Activated naive CD4-positive, alpha-beta T cell treated with Interleukin-2 at 50 U/mL for 16 hours (primary cell): ENCODE measurements at regions not wholly inside any gene's neighbourhood (a gene's known extent, or its start where the extent isn't known, plus 50 kb on each side); places are given as distances from the start of the nearest gene placed in this dataset.

Experiments used
- DNase-seq: peaks from one replicate; pipeline ENCODE4 v3.0.0-alpha.2; 2020

DNA sequence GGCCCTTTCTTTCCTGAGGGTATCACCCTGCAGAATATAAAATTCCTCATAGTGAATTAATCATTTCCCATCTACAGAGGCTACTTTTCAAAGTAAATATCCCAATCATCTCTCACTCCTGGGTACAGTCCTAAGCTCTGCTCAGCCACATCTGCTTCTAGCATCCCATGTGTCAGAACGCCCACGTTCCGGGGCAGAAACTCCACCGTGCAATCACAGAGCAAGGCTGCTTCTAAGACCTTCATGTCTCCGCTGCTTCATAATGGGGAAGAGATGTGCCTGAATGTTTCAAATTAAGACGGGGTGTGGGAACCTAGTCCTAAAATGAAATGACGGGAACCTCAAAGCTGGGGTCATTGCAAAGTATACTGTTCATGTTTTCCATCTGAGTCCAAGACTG lies 208.8 kb upstream of the GMDS start:
- no peak for DNase-seq

DNA sequence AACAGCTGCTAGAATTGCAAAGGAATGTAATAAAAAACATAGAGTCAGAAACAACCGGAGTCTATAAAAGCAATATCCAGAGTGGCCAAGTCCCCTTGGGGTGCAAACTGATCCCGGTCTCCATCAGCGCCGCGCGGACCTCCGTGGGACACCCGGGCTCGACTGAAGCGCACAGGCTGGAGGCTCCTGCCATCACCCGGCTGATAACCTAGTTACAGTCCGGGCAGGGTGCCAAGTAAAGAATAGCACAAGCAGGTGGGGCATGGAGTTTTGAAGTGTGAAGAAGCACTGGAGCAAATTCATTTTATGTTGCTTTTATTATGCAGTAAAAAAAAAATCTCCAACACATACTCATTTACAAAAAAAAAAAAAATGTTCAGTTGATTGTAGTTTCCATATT lies 205.1 kb upstream of the GMDS start:
- DNase-seq: no peak

DNA sequence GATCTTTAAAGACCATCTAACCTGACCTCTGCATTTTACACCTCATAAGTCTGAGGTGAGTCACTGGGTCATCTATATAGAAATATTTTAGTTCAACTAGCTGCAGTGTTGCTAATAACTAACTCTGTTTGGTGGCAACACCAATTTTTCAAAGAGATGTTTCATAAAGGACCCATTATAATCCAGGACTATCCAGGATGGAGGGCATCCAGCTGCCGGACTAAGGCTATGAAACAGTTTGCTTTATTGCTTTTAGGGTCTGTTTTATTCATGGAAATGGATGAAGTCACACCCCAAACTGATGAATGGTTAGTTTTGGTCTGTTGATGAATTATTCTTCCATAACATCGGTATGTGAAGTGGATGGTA lies 204.2 kb upstream of the GMDS start:
- no peak for DNase-seq

GRCh38 chr6:2448826-2449571 lies 203.6 kb upstream of the GMDS start:
- no peak for DNase-seq

GRCh38 chr6:2447931-2448330 lies 202.5 kb upstream of the GMDS start:
- DNase-seq: no peak

- no peak for DNase-seq
Measured at GRCh38 chr6:2447318-2447920, 202.0 kb upstream of the GMDS start.

DNA sequence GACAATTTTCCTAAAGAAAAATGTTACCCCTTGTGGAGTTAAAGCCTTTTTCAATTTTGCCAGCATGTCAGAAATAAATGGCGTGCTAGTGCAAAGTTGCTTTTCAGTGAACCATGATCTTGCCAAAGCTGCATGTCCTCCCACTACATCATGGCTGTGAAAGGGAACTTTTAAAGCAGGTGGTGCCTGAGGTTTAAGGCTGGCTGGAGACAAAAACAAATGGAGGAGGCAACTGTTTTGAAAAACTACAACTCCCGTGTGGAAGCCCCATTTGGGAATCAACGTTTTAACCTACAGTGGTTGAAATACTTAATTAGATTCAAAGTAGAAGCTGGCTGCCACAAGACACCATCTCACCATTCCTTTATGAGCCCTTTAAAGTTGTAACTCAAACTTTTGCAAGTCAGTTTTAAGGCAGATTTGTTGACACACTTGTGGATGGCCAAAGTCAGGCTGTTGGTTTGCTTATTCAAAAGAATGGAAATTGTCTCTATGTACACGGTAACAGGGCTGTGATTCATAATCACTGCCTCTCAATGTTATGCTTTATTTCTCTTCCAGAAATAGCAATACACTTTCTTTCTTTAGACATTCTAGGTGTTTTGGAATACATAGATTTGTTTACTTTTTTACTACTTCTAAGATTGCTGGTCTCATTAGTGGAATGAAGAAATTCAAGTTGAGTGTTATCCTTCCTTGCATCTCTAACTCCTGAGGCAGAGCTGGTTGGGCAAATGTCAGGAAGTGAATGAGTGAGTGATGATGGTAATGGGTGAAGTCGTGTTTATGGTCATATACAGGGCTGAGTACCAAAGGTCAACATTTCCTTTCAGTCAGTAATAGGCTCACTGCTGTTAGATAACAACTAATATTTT lies 196.4 kb upstream of the GMDS start:
- DNase-seq: no peak

- no peak for DNase-seq
Measured at GRCh38 chr6:2440516-2440915, 195.1 kb upstream of the GMDS start.

GRCh38 chr6:2439632-2440031 lies 194.2 kb upstream of the GMDS start:
- no peak for DNase-seq

- DNase-seq: no peak
Measured at GRCh38 chr6:2439082-2439481, 193.7 kb upstream of the GMDS start.

DNA sequence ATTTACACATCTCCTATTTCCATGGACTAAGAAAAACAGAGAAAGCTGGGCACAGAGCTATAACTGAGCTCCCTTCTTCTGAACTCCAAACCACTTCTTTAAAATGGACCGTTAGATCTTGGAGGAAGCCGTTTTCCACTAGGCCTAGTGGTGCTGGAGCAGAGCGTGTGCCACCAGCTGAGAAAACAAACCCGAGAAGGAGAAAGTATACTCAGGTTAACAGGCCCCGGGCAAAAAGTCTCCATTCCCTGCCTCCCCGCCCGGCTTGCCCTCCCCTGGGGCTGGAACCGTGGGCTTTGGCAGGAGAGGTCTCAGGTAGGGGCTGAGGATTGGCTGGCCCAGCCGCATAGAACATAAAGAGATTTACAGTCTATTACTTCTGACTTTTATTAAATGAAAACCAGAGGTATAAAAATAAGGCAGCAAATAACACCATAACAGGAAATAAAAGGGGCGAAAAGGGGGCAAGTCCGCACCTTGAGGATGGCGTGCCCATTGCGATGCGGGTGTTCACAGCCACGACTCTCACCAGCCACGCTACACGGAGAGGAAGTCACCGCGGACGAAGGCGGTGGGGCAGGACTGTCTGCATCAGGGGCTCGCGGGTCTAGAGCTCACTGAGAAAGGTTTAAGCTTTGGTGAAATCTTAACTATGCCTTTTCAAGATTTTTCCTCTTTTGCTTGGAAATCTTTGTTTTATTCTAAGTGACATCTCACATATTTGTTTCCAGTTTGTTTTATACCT lies 191.2 kb upstream of the GMDS start:
- DNase-seq: no peak

- DNase-seq: no peak
Measured at GRCh38 chr6:2435323-2435722, 189.9 kb upstream of the GMDS start.

DNA sequence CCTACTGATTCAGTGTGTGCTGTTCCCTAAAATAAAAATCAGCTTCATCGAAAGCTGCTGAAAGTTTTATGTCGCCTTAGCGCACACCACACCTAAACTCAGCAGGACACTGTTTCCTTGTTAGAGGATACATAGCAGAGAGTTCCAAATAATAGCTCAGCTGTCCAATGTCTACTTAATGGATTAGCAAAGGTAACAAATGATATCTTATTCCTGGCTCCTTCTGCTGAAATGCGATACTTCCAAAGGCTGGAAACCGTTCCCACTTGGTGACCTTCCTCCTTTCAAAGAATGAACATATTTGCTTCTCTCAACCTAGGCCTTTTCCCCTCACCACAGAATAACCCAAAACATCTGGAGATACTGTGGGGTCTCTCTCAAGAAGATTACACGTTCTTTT lies 189.5 kb upstream of the GMDS start:
- no peak for DNase-seq

GRCh38 chr6:2434116-2434515 lies 188.7 kb upstream of the GMDS start:
- no peak for DNase-seq

DNA sequence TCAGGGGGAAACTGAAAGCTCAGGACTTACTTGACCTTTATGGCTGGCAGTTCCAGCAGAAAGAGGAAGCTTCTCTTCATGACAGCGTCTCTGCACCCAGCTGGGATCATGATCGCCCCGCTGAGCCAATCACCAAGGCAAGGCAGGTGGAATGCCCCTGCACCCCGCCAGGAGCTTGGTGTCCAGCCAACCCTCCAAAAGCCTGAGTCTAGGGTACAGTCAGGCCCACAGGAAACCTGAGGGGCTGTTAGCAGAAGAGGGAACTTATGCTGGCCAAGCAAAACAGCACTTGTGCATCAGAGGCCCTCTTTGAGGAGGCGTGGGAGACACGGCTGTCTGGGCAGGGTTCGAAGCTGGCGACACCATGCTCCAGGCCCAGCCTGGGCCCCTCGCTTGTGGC lies 188.3 kb upstream of the GMDS start:
- DNase-seq: no peak

- DNase-seq: no peak
Measured at GRCh38 chr6:2433266-2433665, 187.9 kb upstream of the GMDS start.

GRCh38 chr6:2432292-2432691 lies 186.9 kb upstream of the GMDS start:
- no peak for DNase-seq

DNA sequence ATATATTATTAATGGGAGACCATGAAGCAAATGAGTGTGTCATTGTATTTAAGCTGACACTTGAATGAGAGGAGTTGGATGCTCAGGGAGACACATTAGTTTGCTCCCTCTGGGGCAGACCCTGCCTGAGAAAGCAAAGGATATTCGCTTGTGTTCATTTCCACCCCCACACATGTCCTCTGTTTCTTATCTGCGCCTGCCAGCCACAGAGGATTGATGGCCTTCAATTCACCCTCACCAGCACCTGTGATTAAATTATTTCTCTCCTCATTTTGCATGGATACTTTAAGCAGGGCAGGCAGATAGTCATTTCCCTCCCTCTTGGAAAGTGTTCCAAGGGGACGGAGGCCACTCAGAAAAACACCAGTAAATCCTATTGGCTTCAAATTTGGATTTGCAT lies 185.2 kb upstream of the GMDS start:
- DNase-seq: no peak

GRCh38 chr6:2429460-2429859 lies 184.1 kb upstream of the GMDS start:
- DNase-seq: no peak

DNA sequence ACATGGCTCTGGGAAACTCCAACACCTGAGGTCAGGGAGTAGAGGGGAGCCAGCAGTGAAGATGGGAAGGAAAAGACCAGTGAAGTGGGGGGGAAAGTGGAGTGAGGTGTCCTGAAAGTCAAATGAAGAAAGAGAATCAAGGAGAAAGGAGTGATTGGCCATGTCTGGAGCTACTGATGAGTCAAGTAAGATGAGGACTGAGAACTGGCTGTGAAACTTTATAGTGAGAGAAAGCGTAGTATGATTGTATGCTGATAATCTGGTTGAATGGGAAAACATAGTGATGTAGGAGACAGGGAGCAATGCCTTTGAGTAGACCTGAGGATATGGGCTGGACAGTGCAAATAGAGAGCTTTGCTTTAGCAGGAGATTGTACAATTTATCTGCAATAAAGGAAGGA lies 183.6 kb upstream of the GMDS start:
- DNase-seq: no peak

DNA sequence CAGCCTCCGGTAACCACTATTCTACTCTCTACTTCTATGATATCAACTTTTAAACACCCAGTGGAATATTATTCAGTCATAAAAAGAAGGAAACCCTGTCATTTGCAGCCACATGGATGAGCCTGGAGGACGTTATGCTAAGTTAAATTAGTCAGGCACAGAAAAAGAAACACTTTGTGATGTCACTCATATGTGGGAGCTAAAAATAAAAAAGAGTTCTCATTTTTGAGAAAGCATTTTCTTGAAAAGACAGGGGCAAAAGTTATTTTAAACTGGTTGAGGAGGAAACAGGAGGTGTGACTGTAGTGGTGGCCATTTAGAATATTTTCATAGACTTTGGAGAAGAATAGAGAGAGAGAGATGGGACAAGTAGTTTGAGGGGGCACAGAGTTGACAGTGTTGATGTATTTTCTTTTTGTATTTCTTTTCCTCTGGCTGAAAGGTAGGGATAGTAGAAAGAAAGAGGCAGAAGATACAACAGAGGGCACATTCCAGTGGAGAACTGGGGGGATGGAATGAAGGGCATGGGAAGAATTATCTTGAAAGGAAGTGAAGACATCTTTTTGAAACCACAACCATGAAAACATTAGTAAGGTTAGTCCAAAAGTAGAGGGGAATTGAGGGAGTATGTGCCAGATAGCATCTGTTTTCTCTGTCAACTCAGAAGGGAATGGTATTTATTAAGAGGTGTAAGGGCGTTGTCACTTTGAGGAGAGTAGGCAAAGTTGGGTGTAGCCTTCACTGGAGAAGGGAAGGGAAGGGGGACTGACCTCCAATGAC lies 181.3 kb upstream of the GMDS start:
- no peak for DNase-seq

- no peak for DNase-seq
Measured at GRCh38 chr6:2416128-2416712, 170.8 kb upstream of the GMDS start.
